Astrocyte (in vitro differentiated cells and primary cell): ENCODE measurements at regions not wholly inside any gene's neighbourhood (a gene's known extent, or its start where the extent isn't known, plus 50 kb on each side); places are given as distances from the start of the nearest gene placed in this dataset.
A peak's percentile ranks its signal among the peaks of the same experiment; 100 is the strongest.

Experiments used
- DNase-seq: peaks from one replicate; pipeline ENCODE4 v3.0.0-alpha.2; 2010; ENCODE audit warnings: low read depth
- FAIRE-seq: peaks from 2 replicates; lab custom pipeline; 2011; peaks lifted over from hg19 to GRCh38; lab: Jason Lieb, UNC
- H2AFZ ChIP-seq: 2 replicates; pipeline ENCODE4 v1.6.0; 2012; ENCODE audit warnings: low read depth, low read length, inconsistent platforms
- H3K27ac ChIP-seq: 2 replicates; pipeline ENCODE4 v1.5.1; 2011; ENCODE audit warnings: low read depth, low read length, inconsistent platforms
- H3K27me3 ChIP-seq: 2 replicates; pipeline ENCODE4 v1.6.0; 2011; ENCODE audit warnings: low read length, inconsistent platforms; ENCODE audit not compliant: insufficient read depth
- H3K36me3 ChIP-seq: 2 replicates; pipeline ENCODE4 v1.5.1; 2011; ENCODE audit warnings: low read length, inconsistent platforms; ENCODE audit not compliant: insufficient read depth
- H3K4me1 ChIP-seq: 2 replicates; pipeline ENCODE4 v1.5.1; 2011; ENCODE audit warnings: low read length, inconsistent platforms; ENCODE audit not compliant: insufficient read depth
- H3K4me2 ChIP-seq: 2 replicates; pipeline ENCODE4 v1.6.0; 2012; ENCODE audit warnings: low read length, inconsistent platforms
- H3K4me3 ChIP-seq: 2 replicates; pipeline ENCODE4 v1.5.1; 2011; ENCODE audit warnings: low read depth, mild to moderate bottlenecking, low read length, inconsistent platforms; ENCODE audit not compliant: insufficient read depth
- H3K79me2 ChIP-seq: 2 replicates; pipeline ENCODE4 v1.6.0; 2012; ENCODE audit warnings: mild to moderate bottlenecking, low read length, inconsistent platforms; ENCODE audit not compliant: insufficient read depth
- H3K9ac ChIP-seq: 2 replicates; pipeline ENCODE4 v1.6.0; 2012; ENCODE audit warnings: mild to moderate bottlenecking, low read length, inconsistent platforms
- H3K9me3 ChIP-seq: 2 replicates; pipeline ENCODE4 v1.5.1; 2012; ENCODE audit warnings: low read depth, mild to moderate bottlenecking, low read length, inconsistent platforms; ENCODE audit not compliant: insufficient read depth
- H4K20me1 ChIP-seq: 2 replicates; pipeline ENCODE4 v1.6.0; 2012; ENCODE audit warnings: low read length, inconsistent platforms; ENCODE audit not compliant: insufficient read depth
- H3K27ac Mint-ChIP-seq: one replicate; pipeline ENCODE4 v1.8.0; 2021; ENCODE audit warnings: mild to moderate bottlenecking, mixed read lengths; ENCODE audit not compliant: unreplicated experiment
- H3K27me3 Mint-ChIP-seq: one replicate; pipeline ENCODE4 v1.8.0; 2021; ENCODE audit warnings: low read depth, mixed read lengths; ENCODE audit not compliant: unreplicated experiment
- H3K36me3 Mint-ChIP-seq: one replicate; pipeline ENCODE4 v1.8.0; 2021; ENCODE audit warnings: low read depth, mixed read lengths; ENCODE audit not compliant: unreplicated experiment
- H3K4me1 Mint-ChIP-seq: one replicate; pipeline ENCODE4 v1.8.0; 2021; ENCODE audit warnings: low read depth, mixed read lengths; ENCODE audit not compliant: unreplicated experiment
- H3K4me3 Mint-ChIP-seq: one replicate; pipeline ENCODE4 v1.8.0; 2021; ENCODE audit warnings: mild to moderate bottlenecking, moderate library complexity, mixed read lengths; ENCODE audit not compliant: unreplicated experiment
- H3K9me3 Mint-ChIP-seq: one replicate; pipeline ENCODE4 v1.8.0; 2021; ENCODE audit warnings: mild to moderate bottlenecking, mixed read lengths; ENCODE audit not compliant: unreplicated experiment
- CTCF ChIP-seq: IDR thresholded peaks from 2 replicates; pipeline ENCODE4 v1.5.1; 2011; ENCODE audit warnings: low read depth, mild to moderate bottlenecking, inconsistent platforms, low read length, moderate library complexity; ENCODE audit not compliant: insufficient read depth
- EZH2 ChIP-seq: IDR thresholded peaks from 2 replicates; pipeline ENCODE4 v1.6.1; 2012; ENCODE audit warnings: mild to moderate bottlenecking, low read length, inconsistent platforms; ENCODE audit not compliant: insufficient read depth

- Histone ChIP-seq H3K36me3 (no peaks in the 10 kb centered on the region), H3K27ac (no peak overlapping the region), H3K9ac (no peak overlapping the region), H3K27me3 (no peaks in the 10 kb centered on the region), H2AFZ (no peak overlapping the region), H3K4me2 (no peak overlapping the region), H3K4me1 (no peaks in the 10 kb centered on the region), H4K20me1 (no peaks in the 10 kb centered on the region), H3K9me3 (no peaks in the 10 kb centered on the region), H3K4me3 (no peak overlapping the region), H3K79me2 (no peaks in the 10 kb centered on the region)
- Mint-ChIP-seq H3K4me3 (no peak overlapping the region), H3K9me3 (no peaks in the 10 kb centered on the region), H3K27ac (no peak overlapping the region), H3K4me1 (peaks cover 7% of the 10 kb centered on the region), H3K36me3 (no peaks in the 10 kb centered on the region), H3K27me3 (no peaks in the 10 kb centered on the region)
- FAIRE-seq (no peak), DNase-seq (no peak)
- TF ChIP-seq EZH2, result no peak
- no peak for TF ChIP-seq CTCF
Measured at GRCh38 chr9:82791692-82792091, 271.2 kb downstream of the RASEF start.

GRCh38 chr9:82797534-82797933 is 265.4 kb downstream of the RASEF start:
- no peak overlapping the region for H3K27ac ChIP-seq
- H3K4me1 Mint-ChIP-seq, result peaks cover 5% of the 10 kb centered on the region
- H3K9me3 ChIP-seq, result no peaks in the 10 kb centered on the region
- no peaks in the 10 kb centered on the region for H3K79me2 ChIP-seq
- H2AFZ ChIP-seq, result no peak overlapping the region
- H3K4me3 Mint-ChIP-seq, result no peak overlapping the region
- H3K27me3 Mint-ChIP-seq, result no peaks in the 10 kb centered on the region
- H3K36me3 Mint-ChIP-seq, result no peaks in the 10 kb centered on the region
- H3K9me3 Mint-ChIP-seq, result no peaks in the 10 kb centered on the region
- no peak for TF ChIP-seq CTCF
- H3K9ac ChIP-seq, result no peak overlapping the region
- H3K4me3 ChIP-seq, result no peak overlapping the region
- H3K27ac Mint-ChIP-seq, result no peak overlapping the region
- no peaks in the 10 kb centered on the region for H3K27me3 ChIP-seq
- no peak overlapping the region for H3K4me2 ChIP-seq
- H3K36me3 ChIP-seq, result no peaks in the 10 kb centered on the region
- no peaks in the 10 kb centered on the region for H4K20me1 ChIP-seq
- FAIRE-seq (no peak), DNase-seq (no peak)
- H3K4me1 ChIP-seq, result no peaks in the 10 kb centered on the region

- Mint-ChIP-seq H3K36me3 (no peaks in the 10 kb centered on the region), H3K27ac (no peak overlapping the region), H3K9me3 (no peaks in the 10 kb centered on the region), H3K4me3 (no peak overlapping the region), H3K27me3 (no peaks in the 10 kb centered on the region), H3K4me1 (no peaks in the 10 kb centered on the region)
- no peak for FAIRE-seq
- no peaks in the 10 kb centered on the region for H3K79me2 ChIP-seq
- H3K9me3 ChIP-seq, result no peaks in the 10 kb centered on the region
- TF ChIP-seq CTCF (no peak), EZH2 (no peak)
- H3K4me3 ChIP-seq, result no peak overlapping the region
- H3K36me3 ChIP-seq, result no peaks in the 10 kb centered on the region
- no peaks in the 10 kb centered on the region for H3K4me1 ChIP-seq
- no peak overlapping the region for H2AFZ ChIP-seq
- no peak overlapping the region for H3K27ac ChIP-seq
- no peak overlapping the region for H3K4me2 ChIP-seq
- peaks cover 2% of the 10 kb centered on the region for H3K27me3 ChIP-seq
- H4K20me1 ChIP-seq, result no peaks in the 10 kb centered on the region
- DNase-seq, result peak; percentile 43
- no peak overlapping the region for H3K9ac ChIP-seq
Measured at GRCh38 chr9:82799286-82799685, 263.7 kb downstream of the RASEF start.
